ENCODE measurements at regions not wholly inside any gene's neighbourhood (a gene's known extent, or its start where the extent isn't known, plus 50 kb on each side); places are given as distances from the start of the nearest gene placed in this dataset.
"Not testable (repeated sequence)": the region's sequence is repeated elsewhere in the genome, so short reads cannot be mapped to it uniquely, and the experiment has no call there.

DNA sequence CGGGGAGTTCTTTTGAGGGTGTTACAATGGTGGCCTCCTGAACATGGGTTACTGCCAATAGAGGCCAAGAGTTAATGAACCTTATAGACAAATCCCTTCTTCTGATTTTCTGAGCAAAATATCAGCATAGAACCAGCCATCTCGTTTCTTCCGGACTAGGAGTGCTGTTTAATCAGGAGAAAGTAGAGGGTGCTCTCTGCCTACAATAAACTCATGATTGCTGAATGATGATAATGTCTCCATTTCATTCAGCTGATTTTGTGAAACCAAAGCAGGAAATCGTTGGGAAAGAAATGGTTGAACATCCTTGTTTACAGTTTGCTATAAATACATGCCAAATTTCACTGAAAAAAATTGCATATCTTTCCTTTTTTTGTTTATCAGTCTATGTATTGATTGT is 142.8 kb upstream of the PLSCR5 start:
- peak; percentile 20 for DNase-seq (ENCODE audit: low spot score)

DNA sequence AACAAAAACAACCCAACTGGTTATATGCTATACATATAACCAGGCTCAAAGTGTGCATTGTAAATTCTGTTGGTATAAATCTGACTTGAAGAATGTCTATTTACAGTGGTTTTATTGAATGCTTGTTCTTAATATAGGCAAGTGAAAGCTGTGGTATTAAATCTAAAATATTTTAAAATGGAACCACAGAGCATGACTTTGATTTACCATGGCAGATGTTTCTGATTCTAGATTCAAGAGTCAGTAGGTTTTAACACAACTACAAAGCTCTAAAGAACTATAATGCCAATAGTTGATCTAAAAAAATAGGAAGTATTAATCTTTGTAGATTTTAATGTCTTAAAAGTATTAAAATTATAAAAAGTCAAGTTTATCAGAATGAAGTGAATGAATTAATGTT is 141.9 kb upstream of the PLSCR5 start:
- DNase-seq (ENCODE audit: low spot score): no peak

DNA sequence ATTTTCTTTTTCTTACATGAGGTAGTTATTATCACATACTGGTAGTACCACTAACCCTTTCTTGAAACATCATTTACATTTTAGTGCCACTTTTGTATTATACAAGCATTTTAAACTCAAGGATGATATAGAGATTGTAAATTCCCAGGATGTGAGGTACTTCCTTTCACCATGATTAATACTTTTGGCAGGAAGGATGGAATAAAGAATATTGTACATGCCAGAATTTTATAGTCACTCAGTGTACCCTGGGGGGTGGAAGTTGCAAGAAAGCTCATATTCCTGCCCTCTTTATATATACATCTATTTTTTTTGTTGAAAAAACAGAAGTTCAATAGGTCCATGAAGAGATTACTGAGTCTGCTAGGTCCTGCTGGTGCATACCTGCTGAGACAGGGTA is 141.0 kb upstream of the PLSCR5 start:
- DNase-seq (ENCODE audit: low spot score): no peak

GRCh38 chr3:146739203-146739671 is 134.1 kb upstream of the PLSCR5 start:
- no peak for DNase-seq (ENCODE audit: low spot score)

DNA sequence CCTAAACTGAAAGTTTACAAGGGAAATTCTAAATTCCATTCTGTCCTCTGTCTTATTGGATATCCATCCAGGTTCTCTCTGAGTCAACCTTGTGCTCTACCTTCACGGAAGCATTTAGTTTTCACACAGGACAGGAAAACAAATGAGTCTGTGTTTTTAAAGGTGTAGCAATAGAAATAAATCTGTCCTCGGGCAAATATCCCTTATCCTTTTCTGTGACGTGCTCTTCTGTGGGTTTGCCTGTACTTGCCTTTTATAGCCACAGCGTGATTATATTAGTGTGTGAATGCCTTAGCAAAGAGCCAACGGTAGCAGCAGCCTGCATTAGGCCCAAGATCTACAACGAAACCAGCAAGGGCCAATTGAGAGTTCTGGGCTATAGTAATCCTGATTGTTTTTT is 127.2 kb upstream of the PLSCR5 start:
- no peak for DNase-seq (ENCODE audit: low spot score)

DNA sequence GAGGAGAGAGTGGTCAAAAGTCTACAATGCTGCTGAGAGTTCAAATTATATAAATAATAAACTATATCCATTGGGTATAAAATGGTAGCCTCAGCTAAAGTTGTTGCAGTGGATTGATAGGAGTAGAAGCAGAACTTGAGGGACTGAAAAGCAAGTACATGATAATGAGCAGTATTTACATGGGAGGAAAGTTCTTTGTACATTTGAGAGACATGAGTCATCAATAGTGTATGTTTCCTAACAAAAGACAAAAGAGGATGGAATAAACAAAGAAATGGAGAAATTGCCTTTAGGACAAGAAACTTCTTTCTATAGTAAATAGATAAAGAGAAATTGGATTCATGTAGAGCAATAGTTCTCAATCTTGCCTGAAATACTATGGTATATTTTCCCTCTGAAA is 110.0 kb upstream of the PLSCR5 start:
- no peak for DNase-seq (ENCODE audit: low spot score)

- DNase-seq (ENCODE audit: low spot score): no peak
Measured at GRCh38 chr3:146712806-146713205, 107.7 kb upstream of the PLSCR5 start.

DNA sequence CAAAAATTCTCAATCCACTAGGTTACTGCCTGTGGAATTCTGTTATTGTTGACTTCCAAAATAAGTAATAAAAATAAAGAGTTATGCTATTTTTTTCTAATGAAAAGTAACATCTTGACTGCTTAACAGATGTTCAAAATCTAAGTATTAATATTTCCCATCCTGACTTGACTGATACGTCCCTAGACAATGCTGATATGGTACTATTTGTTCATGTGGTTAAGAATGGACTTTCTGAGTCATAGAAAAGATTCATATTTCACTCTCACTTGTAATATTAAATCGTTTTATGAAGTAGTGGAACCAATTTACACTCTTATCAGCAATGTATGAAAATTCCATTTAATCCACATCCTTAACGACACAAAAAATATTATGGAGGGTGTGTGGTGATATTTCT is 104.8 kb upstream of the PLSCR5 start:
- DNase-seq (ENCODE audit: low spot score): no peak

- DNase-seq (ENCODE audit: low spot score): no peak
Measured at GRCh38 chr3:146705225-146705624, 100.1 kb upstream of the PLSCR5 start.

DNA sequence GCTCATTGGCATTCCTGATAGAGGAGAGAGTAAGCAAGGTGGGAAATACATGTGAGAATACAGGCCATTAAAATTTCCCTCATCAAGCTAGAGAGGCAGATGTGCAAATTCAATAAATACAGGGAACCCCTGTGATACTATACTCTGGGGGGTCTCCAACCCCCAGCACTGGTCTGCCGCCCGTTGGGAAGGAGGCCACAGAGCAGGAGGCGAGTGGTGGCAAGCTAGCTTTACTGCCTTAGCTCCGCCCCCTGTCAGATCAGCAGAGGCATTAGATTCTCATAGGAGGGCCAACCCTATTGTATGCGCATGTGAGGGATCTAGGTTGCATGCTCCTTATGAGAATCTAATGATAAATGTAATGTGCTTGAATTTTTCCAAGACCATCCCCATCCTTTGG is 97.1 kb upstream of the PLSCR5 start:
- DNase-seq (ENCODE audit: low spot score): no peak

GRCh38 chr3:146701246-146701645 is 96.1 kb upstream of the PLSCR5 start:
- no peak for DNase-seq (ENCODE audit: low spot score)

DNA sequence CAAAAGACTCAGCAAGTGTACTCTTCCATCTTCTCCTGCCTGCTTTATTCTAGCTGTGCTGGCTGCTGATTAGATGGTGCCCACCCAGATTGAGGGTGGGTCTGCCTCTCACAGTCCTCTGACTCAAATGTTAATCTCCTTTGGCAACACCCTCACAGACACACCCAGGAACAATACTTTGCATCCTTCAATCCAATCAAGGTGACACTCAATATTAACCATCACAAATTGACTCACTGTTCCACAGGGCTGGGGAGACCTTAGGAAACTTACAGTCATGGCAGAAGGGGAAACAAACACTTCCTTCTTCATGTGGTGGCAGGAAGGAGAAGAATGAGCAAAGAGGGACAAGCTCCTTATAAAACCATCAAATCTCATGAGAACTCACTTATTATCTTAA is 94.9 kb upstream of the PLSCR5 start:
- DNase-seq (ENCODE audit: low spot score): not testable (repeated sequence)

- no peak for DNase-seq (ENCODE audit: low spot score)
Measured at GRCh38 chr3:146692254-146692653, 87.1 kb upstream of the PLSCR5 start.

DNA sequence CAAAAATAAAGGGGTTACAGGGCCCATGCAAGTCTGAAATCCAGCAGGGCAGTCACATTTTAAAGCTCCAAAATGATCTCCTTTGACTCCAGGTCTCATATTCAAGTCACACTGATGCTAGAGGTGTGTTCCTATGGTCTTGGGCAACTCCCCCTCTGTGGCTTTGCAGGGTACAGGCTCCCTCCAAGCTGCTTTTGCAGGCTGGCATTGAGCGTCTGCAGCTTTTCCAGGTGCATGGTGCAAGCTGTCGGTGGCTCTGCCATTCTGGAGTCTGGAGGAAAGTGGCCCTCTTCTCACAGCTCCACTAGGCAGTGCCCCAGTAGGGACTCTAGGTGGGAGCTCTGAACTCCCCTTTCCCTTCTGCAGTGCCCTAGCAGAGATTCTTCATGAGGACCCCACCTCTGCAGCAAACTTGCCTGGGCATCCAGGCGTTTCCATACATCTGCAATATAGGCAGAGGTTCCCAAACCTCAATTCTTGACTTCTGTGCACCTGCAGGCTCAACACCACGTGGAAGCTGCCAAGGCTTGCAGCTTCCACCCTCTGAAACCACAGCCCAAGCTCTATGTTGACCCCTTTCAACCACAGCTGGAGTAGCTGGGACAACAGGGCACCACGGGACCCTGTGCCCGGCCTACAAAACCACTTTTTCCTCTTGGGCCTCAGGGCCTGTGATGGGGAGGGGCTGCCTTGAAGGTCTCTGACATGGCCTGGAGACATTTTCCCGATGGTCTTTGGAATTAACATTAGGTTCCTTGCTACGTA is 80.1 kb upstream of the PLSCR5 start:
- DNase-seq (ENCODE audit: low spot score): no peak

- no peak for DNase-seq (ENCODE audit: low spot score)
Measured at GRCh38 chr3:146682171-146682570, 77.0 kb upstream of the PLSCR5 start.

GRCh38 chr3:146680617-146681016 is 75.5 kb upstream of the PLSCR5 start:
- no peak for DNase-seq (ENCODE audit: low spot score)

DNA sequence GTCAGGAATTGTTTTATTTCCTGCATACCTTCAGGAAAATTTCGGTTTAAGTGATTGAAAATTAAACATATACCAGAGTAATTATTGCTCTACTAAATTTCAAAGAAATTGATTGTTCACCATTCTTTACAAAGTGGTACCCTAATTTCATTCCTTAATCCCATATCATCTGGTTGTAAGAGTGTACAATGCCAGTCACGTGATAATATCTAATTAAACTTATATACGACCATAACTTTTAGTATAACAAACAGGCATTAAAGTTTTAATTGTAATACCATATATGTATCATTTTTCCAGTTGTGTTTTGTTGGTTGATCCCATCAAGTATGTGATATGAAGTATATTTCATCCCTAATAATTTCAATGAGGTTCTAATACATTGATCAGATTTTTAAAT is 74.8 kb upstream of the PLSCR5 start:
- no peak for DNase-seq (ENCODE audit: low spot score)

- DNase-seq (ENCODE audit: low spot score): no peak
Measured at GRCh38 chr3:146679191-146679590, 74.0 kb upstream of the PLSCR5 start.

- DNase-seq (ENCODE audit: low spot score): no peak
Measured at GRCh38 chr3:146672941-146673340, 67.8 kb upstream of the PLSCR5 start.

DNA sequence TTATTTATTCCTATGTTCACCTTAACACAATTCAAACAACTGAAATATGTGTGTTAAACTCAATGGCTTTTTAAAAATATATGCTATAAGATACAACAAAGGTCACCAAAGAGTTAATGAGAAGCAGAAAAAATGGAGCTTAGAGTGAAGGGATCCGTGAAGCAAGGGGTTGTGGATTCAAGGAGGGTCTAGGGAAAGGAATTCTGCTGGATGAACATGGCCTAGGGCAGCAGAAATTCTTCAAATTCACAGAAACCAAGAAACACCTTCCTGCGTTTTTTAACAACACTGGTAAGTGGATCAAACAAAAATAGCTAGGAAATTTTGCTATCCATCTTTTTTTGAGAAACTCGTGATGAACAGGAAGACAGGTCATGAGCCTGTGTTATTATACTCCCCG is 59.3 kb upstream of the PLSCR5 start:
- DNase-seq (ENCODE audit: low spot score): no peak

DNA sequence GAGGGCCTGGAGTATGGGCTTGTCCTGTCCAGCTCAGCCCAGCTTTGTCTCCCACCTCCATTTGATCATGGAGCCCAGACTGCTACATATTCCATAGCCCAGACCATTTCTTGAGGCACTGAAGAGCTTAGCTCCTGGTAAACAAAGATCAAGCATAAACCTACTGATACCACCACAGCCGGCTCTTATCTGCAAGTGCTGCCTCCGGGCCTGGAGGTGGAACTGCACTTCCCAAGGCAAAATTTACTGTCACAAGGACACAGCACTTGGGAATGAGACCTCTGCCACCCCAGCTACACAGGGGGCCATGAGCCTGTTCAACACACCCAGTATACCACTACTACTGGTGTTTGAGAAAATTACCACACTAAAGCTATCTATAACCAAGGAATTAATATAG is 53.7 kb upstream of the PLSCR5 start:
- DNase-seq (ENCODE audit: low spot score): no peak

DNA sequence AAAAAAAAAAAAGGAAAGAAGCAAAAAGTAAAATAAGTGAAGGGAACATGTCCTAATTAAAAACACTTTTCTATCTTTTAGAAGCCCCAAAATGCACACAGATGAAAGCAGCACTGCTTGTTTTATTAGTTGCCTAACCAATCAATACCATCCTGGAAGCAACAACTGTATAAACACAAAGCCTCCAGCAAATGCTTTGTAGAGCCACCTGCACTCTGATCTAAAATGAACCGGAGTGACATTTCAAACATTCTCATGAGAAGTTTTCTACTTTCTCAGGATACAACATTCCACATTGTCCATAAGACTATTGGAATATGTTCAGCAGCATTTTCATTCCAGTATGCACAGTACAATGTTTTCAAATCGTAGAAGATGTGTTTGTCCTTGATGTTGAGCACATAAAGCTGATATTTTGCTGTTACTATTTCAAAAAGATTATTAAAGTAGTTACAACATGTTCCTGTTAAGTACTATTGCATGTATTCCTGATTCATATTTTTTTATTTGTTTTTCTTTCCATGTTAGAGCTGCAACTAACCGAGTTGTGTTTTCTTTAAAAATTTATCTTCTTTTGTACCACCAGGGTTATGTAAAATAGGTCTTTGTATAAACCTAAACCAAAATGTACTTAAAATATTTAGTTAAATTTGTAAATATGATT is 50.3 kb upstream of the PLSCR5 start:
- no peak for DNase-seq (ENCODE audit: low spot score)
